OCI-LY1 (cell line): ENCODE measurements at regions not wholly inside any gene's neighbourhood (a gene's known extent, or its start where the extent isn't known, plus 50 kb on each side); places are given as distances from the start of the nearest gene placed in this dataset.

Source experiments
- EZH2 ChIP-seq: fragments of 200-600 bp; sonication (generic), shearing (Covaris generic); IDR thresholded peaks from 2 replicates; pipeline ENCODE4 v1.8.0; 2017; ENCODE audit warnings: borderline replicate concordance, mixed run types, mild to moderate bottlenecking, antibody characterized with exemption, low read length, moderate library complexity, mixed read lengths
- TF ChIP-seq, protein P1 (sequence below): fragments of 200-600 bp; sonication (generic), shearing (Covaris generic); IDR thresholded peaks from 2 replicates; pipeline ENCODE4 v1.5.1; 2017; ENCODE audit warnings: mild to moderate bottlenecking, antibody characterized with exemption, low read length, moderate library complexity, mixed read lengths

DNA sequence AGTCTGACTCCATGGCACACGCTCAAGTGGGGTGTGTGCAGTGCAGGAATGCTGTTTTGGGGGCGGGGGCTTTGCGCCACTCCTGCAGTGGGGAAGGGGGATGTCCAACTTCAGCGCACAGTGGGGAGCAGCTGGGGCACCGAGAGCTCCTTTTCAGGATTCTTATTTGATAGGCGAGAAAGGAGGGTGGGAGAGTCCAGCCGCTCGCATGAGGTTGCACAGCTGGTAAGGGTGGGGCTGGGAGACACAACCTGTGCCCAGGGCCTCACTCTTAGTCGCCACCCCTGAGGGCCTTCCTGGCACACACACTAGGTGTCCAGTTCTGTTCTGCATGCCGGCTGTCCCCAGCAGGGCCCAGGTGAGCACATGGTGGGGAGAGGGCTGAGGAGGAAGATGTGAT, 190.8 kb downstream of the UQCRFS1 start:
- TF ChIP-seq, protein P1, sequence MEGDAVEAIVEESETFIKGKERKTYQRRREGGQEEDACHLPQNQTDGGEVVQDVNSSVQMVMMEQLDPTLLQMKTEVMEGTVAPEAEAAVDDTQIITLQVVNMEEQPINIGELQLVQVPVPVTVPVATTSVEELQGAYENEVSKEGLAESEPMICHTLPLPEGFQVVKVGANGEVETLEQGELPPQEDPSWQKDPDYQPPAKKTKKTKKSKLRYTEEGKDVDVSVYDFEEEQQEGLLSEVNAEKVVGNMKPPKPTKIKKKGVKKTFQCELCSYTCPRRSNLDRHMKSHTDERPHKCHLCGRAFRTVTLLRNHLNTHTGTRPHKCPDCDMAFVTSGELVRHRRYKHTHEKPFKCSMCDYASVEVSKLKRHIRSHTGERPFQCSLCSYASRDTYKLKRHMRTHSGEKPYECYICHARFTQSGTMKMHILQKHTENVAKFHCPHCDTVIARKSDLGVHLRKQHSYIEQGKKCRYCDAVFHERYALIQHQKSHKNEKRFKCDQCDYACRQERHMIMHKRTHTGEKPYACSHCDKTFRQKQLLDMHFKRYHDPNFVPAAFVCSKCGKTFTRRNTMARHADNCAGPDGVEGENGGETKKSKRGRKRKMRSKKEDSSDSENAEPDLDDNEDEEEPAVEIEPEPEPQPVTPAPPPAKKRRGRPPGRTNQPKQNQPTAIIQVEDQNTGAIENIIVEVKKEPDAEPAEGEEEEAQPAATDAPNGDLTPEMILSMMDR: no peak
- no peak for TF ChIP-seq EZH2
